ENCODE measurements at regions not wholly inside any gene's neighbourhood (a gene's known extent, or its start where the extent isn't known, plus 50 kb on each side); places are given as distances from the start of the nearest gene placed in this dataset.

GRCh38 chr2:172351586-172351985 lies 75.8 kb upstream of the ITGA6 start:
- TF ChIP-seq SIN3A (IDR thresholded peaks at IDR 0.05; ENCODE audit: low read depth) (no peak), EZH2 (IDR thresholded peaks at IDR 0.05) (no peak), POLR2A (IDR thresholded peaks at IDR 0.05; ENCODE audit: borderline replicate concordance, extremely low read depth, insufficient read depth, insufficient read length) (no peak), MAX (IDR thresholded peaks at IDR 0.05) (no peak)
- TF ChIP-seq, protein P1, sequence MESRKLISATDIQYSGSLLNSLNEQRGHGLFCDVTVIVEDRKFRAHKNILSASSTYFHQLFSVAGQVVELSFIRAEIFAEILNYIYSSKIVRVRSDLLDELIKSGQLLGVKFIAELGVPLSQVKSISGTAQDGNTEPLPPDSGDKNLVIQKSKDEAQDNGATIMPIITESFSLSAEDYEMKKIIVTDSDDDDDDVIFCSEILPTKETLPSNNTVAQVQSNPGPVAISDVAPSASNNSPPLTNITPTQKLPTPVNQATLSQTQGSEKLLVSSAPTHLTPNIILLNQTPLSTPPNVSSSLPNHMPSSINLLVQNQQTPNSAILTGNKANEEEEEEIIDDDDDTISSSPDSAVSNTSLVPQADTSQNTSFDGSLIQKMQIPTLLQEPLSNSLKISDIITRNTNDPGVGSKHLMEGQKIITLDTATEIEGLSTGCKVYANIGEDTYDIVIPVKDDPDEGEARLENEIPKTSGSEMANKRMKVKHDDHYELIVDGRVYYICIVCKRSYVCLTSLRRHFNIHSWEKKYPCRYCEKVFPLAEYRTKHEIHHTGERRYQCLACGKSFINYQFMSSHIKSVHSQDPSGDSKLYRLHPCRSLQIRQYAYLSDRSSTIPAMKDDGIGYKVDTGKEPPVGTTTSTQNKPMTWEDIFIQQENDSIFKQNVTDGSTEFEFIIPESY (IDR thresholded peaks at IDR 0.05; ENCODE audit: extremely low read depth, insufficient replicate concordance, low read length), result no peak
- TF ChIP-seq, protein P2, sequence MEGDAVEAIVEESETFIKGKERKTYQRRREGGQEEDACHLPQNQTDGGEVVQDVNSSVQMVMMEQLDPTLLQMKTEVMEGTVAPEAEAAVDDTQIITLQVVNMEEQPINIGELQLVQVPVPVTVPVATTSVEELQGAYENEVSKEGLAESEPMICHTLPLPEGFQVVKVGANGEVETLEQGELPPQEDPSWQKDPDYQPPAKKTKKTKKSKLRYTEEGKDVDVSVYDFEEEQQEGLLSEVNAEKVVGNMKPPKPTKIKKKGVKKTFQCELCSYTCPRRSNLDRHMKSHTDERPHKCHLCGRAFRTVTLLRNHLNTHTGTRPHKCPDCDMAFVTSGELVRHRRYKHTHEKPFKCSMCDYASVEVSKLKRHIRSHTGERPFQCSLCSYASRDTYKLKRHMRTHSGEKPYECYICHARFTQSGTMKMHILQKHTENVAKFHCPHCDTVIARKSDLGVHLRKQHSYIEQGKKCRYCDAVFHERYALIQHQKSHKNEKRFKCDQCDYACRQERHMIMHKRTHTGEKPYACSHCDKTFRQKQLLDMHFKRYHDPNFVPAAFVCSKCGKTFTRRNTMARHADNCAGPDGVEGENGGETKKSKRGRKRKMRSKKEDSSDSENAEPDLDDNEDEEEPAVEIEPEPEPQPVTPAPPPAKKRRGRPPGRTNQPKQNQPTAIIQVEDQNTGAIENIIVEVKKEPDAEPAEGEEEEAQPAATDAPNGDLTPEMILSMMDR (IDR thresholded peaks at IDR 0.05 in 2 of 3, conservative IDR thresholded peaks at IDR 0.05 in 1 of 3; ENCODE audit: borderline replicate concordance in 1 of 3, insufficient read depth in 1 of 3, low read depth in 2 of 3, low read length in 2 of 3), result no peak

All from HCT116 (cell line).